ENCODE measurements at regions not wholly inside any gene's neighbourhood (a gene's known extent, or its start where the extent isn't known, plus 50 kb on each side); places are given as distances from the start of the nearest gene placed in this dataset.

DNA sequence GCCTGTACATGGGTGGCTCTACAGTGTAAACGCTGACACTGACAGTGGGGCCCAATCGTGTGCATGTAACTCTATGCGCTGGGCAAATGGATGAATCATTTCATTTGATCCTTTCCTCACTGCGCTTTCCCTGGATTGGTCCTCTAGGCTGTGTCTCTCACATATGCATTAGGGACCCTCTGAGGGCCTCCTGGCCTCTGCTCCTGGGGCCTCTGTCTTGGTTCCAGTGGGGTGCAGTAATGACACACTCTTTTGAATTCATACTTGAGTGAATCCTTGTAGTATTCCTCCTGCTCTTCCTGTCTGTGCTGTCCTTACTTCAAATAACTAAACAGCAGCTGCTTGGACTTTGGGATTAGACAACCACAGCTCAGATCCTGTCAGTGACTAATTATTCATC lies 176.5 kb upstream of the ADO start:
- H3K27ac ChIP-seq (ENCODE audit: control insufficient read depth, insufficient read depth, low read length) = no peak overlapping the region
- no peak overlapping the region for H3K4me3 ChIP-seq (ENCODE audit: control insufficient read depth in 2 of 3, extremely low read depth in 1 of 3, insufficient read depth in 2 of 3, low read depth in 1 of 3, low read length in 3 of 3)
- H3K9me1 ChIP-seq (ENCODE audit: control insufficient read depth, extremely low read depth, insufficient read depth, low read length) = no peaks in the 10 kb centered on the region
- H3K4me2 ChIP-seq (ENCODE audit: control insufficient read depth, extremely low read depth, insufficient read depth, low read depth, low read length) = no peak overlapping the region
- no peaks in the 10 kb centered on the region for H3K36me3 ChIP-seq (ENCODE audit: control insufficient read depth in 2 of 2, extremely low read depth in 1 of 2, insufficient read depth in 2 of 2, low read length in 2 of 2)
- H3K27me3 ChIP-seq (ENCODE audit: control insufficient read depth, extremely low read depth, insufficient read depth, low read length) = no peaks in the 10 kb centered on the region
- H3K9me3 ChIP-seq (ENCODE audit: control insufficient read depth, low read depth, low read length) = no peaks in the 10 kb centered on the region
- no peaks in the 10 kb centered on the region for H4K20me1 ChIP-seq (ENCODE audit: control insufficient read depth, extremely low read depth, insufficient read depth, low read length)
- no peak overlapping the region for H2AFZ ChIP-seq (ENCODE audit: control insufficient read depth, low read length)
- peaks cover 5% of the 10 kb centered on the region for H3K4me1 ChIP-seq (ENCODE audit: control insufficient read depth, extremely low read depth, insufficient read depth, low read length)
- H3K9ac ChIP-seq (ENCODE audit: control insufficient read depth, extremely low read depth, insufficient read depth, low read length) = no peak overlapping the region
- DNase-seq (ENCODE audit: low read depth, low spot score) = no peak
- FAIRE-seq = no peak
- dilution Hi-C loops (cut with MboI; ENCODE audit: extremely low pct_ligation_motif_present, low sequenced_read_pairs) = no loop called here
- no peaks in the 10 kb centered on the region for H3K79me2 ChIP-seq (ENCODE audit: control insufficient read depth, insufficient read depth, low read length)
- TF ChIP-seq, protein P1, sequence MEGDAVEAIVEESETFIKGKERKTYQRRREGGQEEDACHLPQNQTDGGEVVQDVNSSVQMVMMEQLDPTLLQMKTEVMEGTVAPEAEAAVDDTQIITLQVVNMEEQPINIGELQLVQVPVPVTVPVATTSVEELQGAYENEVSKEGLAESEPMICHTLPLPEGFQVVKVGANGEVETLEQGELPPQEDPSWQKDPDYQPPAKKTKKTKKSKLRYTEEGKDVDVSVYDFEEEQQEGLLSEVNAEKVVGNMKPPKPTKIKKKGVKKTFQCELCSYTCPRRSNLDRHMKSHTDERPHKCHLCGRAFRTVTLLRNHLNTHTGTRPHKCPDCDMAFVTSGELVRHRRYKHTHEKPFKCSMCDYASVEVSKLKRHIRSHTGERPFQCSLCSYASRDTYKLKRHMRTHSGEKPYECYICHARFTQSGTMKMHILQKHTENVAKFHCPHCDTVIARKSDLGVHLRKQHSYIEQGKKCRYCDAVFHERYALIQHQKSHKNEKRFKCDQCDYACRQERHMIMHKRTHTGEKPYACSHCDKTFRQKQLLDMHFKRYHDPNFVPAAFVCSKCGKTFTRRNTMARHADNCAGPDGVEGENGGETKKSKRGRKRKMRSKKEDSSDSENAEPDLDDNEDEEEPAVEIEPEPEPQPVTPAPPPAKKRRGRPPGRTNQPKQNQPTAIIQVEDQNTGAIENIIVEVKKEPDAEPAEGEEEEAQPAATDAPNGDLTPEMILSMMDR (optimal IDR thresholded peaks at IDR 0.05 in 1 of 3, IDR thresholded peaks at IDR 0.05 in 1 of 3, conservative IDR thresholded peaks at IDR 0.05 in 1 of 3; ENCODE audit: extremely low read depth in 1 of 3, insufficient read depth in 2 of 3, low read length in 3 of 3) = no peak
- TF ChIP-seq EZH2 (IDR thresholded peaks at IDR 0.05; ENCODE audit: low read length) = no peak

DNA sequence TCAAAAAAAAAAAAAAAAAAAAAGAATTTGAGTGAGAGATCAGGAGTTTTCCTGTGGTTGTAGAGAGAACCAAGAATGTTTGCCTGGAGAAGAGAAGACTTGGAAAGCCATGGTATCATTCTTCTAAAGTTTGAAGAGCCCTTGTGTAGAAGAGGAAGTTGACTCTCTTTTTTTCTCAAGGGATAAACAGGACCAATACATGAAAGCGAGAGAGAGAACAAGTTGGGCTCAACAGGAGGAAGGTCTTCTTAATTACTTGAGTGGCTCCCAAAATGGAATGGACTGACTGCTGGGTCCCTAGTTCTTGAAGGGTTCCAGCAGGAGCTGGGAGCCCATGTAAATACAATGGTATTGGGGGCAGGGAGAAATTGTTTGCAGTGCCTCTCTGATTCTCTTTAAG lies 173.3 kb upstream of the ADO start:
- peaks cover 5% of the 10 kb centered on the region for H3K4me1 ChIP-seq (ENCODE audit: control insufficient read depth, extremely low read depth, insufficient read depth, low read length)
- no peak overlapping the region for H3K4me2 ChIP-seq (ENCODE audit: control insufficient read depth, extremely low read depth, insufficient read depth, low read depth, low read length)
- no peak for FAIRE-seq
- no peak overlapping the region for H3K9ac ChIP-seq (ENCODE audit: control insufficient read depth, extremely low read depth, insufficient read depth, low read length)
- TF ChIP-seq EZH2 (IDR thresholded peaks at IDR 0.05; ENCODE audit: low read length) = no peak
- TF ChIP-seq, protein P1 (optimal IDR thresholded peaks at IDR 0.05 in 1 of 3, IDR thresholded peaks at IDR 0.05 in 1 of 3, conservative IDR thresholded peaks at IDR 0.05 in 1 of 3; ENCODE audit: extremely low read depth in 1 of 3, insufficient read depth in 2 of 3, low read length in 3 of 3) = no peak
- no peak overlapping the region for H3K27ac ChIP-seq (ENCODE audit: control insufficient read depth, insufficient read depth, low read length)
- dilution Hi-C loops (cut with MboI; ENCODE audit: extremely low pct_ligation_motif_present, low sequenced_read_pairs) = no loop called here
- no peak for DNase-seq (ENCODE audit: low read depth, low spot score)
- H2AFZ ChIP-seq (ENCODE audit: control insufficient read depth, low read length) = no peak overlapping the region
- no peaks in the 10 kb centered on the region for H3K79me2 ChIP-seq (ENCODE audit: control insufficient read depth, insufficient read depth, low read length)
- no peaks in the 10 kb centered on the region for H3K36me3 ChIP-seq (ENCODE audit: control insufficient read depth in 2 of 2, extremely low read depth in 1 of 2, insufficient read depth in 2 of 2, low read length in 2 of 2)
- H3K9me3 ChIP-seq (ENCODE audit: control insufficient read depth, low read depth, low read length) = no peaks in the 10 kb centered on the region
- no peak overlapping the region for H3K4me3 ChIP-seq (ENCODE audit: control insufficient read depth in 2 of 3, extremely low read depth in 1 of 3, insufficient read depth in 2 of 3, low read depth in 1 of 3, low read length in 3 of 3)
- H3K9me1 ChIP-seq (ENCODE audit: control insufficient read depth, extremely low read depth, insufficient read depth, low read length) = no peaks in the 10 kb centered on the region
- no peaks in the 10 kb centered on the region for H4K20me1 ChIP-seq (ENCODE audit: control insufficient read depth, extremely low read depth, insufficient read depth, low read length)
- H3K27me3 ChIP-seq (ENCODE audit: control insufficient read depth, extremely low read depth, insufficient read depth, low read length) = no peaks in the 10 kb centered on the region
